CD4-positive, alpha-beta T cell treated with Interleukin-21 for 1 hour (primary cell): ENCODE measurements at regions not wholly inside any gene's neighbourhood (a gene's known extent, or its start where the extent isn't known, plus 50 kb on each side); places are given as distances from the start of the nearest gene placed in this dataset.

Experiments
- DNase-seq: peaks from one replicate; pipeline ENCODE4 v3.0.0-alpha.2; 2020

DNA sequence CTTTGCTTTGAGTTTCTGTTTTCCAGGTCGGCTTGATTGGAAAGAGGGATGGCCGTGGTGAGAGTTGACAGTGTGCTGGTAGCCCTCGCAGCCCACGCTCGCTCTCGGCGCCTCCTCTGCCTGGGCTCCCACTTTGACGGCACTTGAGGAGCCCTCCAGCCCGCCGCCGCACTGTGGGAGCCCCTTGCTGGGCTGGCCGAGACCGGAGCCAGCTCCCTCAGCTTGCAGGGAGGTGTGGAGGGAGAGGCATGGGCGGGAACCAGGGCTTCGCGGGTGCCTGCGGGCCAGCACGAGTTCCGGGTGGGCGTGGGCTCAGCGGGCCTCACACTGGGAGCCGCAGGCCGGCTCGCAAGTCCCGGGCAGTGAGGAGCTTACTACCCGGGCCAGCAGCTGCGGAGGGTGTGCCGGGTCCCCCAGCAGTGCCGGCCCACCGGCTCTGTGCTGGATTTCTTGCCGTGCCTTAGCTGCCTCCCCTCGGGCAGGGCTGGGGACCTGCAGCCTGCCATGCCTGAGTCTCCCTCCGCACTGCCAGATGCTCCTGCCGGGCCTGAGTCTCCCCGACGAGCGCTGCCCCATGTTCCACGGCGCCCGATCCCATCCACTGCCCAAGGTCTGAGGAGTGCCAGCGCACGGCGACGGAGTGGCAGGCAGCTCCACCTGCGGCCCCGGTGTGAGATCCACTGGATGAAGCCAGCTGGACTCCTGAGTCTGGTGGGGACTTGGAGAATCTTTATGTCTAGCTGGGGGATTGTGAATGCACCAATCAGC lies 166.4 kb upstream of the FAT1 start:
- no peak for DNase-seq

DNA sequence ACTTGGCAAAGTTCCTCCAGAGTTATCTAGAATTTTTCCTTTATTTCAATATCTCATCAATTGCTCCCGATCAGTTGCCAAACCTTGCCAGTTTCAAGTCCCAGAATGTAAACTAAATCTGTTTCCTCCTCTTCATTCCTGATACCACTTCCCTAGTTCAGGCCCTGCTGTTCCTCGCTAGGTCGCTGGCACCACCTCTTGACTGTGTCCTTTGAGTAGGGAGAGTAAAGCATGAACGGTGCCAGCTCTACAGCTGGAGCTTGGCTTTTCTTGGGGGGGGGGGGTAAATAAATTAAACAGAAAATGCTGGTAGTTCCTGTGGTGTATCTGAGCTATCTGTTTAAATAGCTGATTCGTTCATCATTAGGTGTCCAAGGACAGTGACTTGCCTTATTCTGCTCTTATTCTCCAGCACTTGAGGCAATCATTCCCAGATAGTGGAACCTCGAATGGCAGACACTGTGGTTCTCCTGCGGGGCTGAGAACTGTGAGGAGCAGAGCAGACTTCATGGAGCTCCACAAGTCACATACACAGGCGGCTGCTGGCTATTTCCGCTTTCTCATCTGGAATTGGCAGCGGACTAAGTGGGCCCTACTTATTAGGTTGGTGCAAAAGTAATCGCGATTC lies 168.3 kb upstream of the FAT1 start:
- no peak for DNase-seq

- DNase-seq: no peak
Observed at GRCh38 chr4:186898367-186898766, 174.7 kb upstream of the FAT1 start.

GRCh38 chr4:186900232-186900900 lies 176.7 kb upstream of the FAT1 start:
- DNase-seq: no peak

DNA sequence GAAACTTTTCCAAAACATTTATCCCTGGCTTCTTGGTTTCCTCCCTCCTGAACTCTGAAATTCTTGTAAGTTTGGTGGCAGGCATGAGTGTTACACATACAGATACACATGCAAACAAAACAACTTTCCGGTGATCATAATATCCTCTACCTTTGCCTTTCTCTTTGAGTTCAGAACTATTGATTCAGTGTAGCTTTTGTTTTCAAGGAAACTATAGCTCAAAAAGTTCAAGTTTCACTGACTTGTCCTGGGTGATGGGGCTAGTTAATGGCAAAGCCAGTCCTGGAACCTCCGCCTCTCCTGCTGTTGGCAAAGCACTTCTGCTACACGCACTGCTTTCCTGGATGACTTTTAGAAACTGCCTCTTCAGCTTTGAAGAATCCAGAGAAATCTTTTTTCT lies 177.3 kb upstream of the FAT1 start:
- DNase-seq: no peak

GRCh38 chr4:186901850-186902249 lies 178.2 kb upstream of the FAT1 start:
- DNase-seq: no peak

- DNase-seq: no peak
Observed at GRCh38 chr4:186902361-186902760, 178.7 kb upstream of the FAT1 start.

DNA sequence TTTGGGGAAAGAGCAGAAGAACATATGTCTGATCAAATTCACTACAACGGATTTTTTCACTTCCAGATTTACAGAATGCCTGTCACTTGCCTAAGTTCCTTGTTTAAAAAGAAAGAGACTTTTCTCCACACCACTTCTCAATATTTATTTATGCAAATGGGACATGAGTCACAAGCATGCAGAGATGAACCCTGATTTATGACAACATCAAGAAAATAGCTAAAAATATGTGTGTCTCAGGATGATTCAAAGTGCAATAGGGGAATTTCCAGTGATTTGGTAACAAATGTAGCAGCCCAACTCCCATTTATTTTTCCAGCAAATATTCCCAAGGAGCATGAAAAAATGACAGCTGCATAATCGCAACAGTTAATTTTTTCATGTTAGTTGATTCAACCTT lies 180.4 kb upstream of the FAT1 start:
- no peak for DNase-seq

- DNase-seq: no peak
Observed at GRCh38 chr4:186906722-186907121, 183.1 kb upstream of the FAT1 start.

GRCh38 chr4:186910385-186910784 lies 186.7 kb upstream of the FAT1 start:
- no peak for DNase-seq

DNA sequence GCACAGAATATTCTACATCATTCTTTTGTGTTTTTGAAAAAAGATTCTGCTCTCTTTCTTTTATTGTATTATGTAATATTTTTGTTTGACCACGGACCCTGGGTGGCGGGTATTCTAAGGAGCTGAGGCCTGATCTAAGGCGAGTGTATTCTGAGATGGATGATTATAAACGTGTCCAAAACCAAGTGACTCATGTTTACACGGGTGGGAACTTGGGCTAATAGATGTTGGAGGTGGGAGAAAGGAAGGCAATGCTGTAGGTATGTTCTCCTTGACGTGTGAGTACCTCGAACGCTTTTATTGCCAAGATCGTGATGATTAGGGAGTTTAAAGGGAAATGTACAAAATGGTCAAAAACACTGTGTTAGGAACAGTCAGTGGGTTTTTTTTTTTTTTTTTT lies 188.9 kb upstream of the FAT1 start:
- DNase-seq: no peak

- no peak for DNase-seq
Observed at GRCh38 chr4:186915816-186916215, 192.2 kb upstream of the FAT1 start.

DNA sequence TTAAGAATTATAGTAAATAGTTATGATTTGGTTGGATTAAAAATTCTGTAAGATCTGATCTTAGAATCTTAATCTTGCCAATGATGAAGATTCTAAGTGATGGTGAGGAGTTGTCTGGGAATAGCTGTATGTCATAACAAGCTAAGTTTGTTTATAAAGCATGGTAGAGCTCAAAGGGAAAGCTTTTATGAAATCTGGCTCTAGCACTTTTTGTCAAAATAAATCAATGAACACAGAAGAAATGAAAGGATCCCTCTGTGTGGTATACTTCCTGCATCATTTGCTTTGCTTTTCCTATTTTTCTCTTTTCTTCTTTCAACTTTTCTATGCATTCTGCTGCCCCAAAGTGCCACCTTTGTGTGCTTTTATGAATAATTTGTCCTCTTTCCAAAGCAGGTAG lies 193.5 kb upstream of the FAT1 start:
- DNase-seq: no peak

DNA sequence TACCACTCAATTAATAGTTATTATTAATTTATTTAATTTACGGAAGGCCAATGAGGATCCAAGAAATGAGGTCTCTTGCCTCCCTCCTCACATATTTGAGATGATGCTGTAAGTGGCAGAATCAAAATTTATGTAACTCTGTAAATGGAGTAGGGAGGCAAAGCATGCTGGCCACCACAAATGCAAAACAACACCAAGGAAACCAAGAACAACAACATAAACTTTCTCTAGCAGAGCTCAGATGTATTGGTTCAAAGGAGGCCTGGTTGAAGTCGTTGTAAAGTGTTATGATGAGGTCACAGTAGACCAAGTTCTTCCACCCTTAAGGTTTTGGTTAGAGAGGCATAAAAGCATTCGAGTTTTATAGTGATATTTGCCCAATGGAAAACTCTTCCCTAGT lies 194.8 kb upstream of the FAT1 start:
- DNase-seq: no peak

GRCh38 chr4:186919340-186919739 lies 195.7 kb upstream of the FAT1 start:
- DNase-seq: no peak

- no peak for DNase-seq
Observed at GRCh38 chr4:186920483-186920882, 196.8 kb upstream of the FAT1 start.

GRCh38 chr4:186920992-186921391 lies 197.3 kb upstream of the FAT1 start:
- DNase-seq: no peak

- no peak for DNase-seq
Observed at GRCh38 chr4:186924723-186925122, 201.1 kb upstream of the FAT1 start.

DNA sequence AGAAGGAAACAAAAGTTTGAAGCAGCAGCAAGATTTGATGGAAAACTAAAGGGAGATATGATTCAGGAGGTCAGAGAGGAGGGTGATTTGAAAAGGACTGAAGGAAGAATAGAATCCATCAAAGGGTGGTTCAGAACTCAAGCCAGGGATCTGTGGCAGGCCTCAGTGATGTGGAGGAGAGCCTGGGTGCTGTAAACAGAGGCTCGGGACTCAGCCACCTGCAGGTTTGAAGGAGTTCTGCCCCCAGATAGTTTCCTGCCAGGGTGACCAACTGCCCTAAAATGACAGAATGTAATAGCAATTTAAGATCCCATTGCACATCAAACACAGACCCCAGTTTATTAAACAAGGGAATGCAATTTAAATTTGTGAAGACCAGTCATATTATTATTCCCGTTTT lies 204.0 kb upstream of the FAT1 start:
- DNase-seq: no peak

DNA sequence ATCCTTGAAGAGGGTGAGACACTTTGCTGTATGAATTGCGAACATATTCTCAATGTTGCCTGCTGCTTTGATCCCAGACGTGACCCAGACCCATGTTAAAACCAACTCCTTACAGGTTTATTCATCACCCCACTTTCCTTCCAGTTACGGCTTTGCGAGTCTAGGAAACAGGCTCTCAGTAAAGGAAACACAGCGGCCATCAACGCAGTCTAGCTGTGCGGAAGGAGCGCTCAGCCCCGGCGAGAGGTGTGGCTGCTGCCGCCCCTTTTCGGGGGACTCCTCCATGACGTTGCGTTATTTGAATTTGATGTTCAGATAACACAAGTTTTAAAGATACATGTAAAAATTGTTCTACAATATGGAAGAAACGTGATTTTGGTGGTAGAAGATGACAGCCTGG lies 206.4 kb upstream of the FAT1 start:
- DNase-seq: no peak

GRCh38 chr4:186931519-186931918 lies 207.9 kb upstream of the FAT1 start:
- DNase-seq: no peak

DNA sequence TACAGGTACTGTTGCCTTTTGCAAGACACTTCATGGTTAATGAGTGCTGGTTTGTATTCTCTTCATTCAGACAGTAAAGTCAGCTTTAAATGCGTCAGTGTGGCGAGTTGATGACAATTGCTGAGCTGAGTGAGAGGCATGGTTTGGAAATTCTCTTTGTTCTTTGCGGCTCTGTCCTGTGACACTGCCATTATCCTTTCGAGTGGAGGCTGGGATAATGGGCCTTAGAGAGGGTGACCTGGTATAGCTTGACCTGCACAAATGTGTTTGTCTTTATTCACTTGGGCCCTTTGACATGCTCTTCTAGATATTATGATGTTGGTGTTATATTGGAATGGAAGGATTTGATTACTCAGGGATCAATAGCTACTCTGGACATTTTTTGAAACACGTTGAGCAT lies 208.5 kb upstream of the FAT1 start:
- DNase-seq: no peak

DNA sequence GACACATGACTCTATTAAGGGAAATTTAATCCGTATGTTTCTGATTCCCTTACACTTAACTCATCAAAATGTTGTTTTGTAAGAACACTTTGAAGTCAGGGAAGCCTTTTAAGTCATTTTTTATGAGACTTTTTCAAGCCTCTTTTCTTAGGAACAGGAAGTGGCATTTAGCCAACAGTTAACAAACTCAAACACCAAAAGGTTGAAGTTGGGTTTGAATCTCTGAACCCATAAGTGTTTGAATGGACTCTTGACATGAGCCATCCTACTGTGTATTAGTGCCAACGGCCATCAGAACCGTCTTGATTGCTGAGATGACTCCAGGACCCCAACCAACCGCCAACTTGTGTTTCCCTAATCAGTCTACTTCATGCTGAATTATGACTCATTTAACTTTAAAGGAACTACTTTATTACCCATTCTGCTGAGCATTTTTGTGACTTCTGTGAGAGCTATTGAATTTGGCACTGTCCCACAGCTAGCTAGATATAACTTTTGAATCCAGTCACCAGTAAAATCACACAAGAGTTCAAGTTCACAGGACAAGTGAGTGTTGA lies 209.1 kb upstream of the FAT1 start:
- no peak for DNase-seq

DNA sequence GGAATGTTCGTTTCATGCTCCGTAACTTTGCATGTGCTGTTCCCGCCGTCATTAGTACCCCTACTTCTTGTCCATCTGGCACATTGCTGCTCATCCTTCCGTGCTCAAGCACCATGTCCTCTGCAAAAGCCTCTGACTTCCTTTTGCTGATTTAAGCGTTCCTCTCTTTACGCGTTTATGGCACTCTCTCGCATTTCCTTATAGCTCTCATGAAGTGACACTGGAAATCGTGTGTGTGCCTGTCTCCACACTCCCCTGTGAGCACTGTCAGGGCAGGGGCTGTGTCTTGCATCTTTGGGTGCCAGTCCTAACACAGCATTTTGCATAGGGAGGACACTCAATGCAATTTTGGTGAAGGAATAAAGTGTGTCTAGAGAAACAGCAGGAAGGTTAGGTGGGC lies 210.6 kb upstream of the FAT1 start:
- no peak for DNase-seq
